Ascending aorta (tissue), 2 donors: ENCODE measurements at regions not wholly inside any gene's neighbourhood (a gene's known extent, or its start where the extent isn't known, plus 50 kb on each side); places are given as distances from the start of the nearest gene placed in this dataset.

Experiments used
- DNase-seq, 2 donors: peaks; one replicate each; pipeline ENCODE4 v3.0.0-alpha.2; 2019; ENCODE audit warnings: low spot score in 2 of 2
- H3K27ac ChIP-seq, 2 donors: fragments of 200-600 bp; sonication (generic); one replicate each; pipeline ENCODE4 v1.5.1; 2016 to 2017; ENCODE audit warnings: mild to moderate bottlenecking in 1 of 2
- H3K27me3 ChIP-seq: fragments of 200-600 bp; sonication (generic); one replicate; pipeline ENCODE4 v1.5.1; 2017
- H3K36me3 ChIP-seq, 2 donors: fragments of 200-600 bp; sonication (generic); one replicate each; pipeline ENCODE4 v1.5.1; 2016
- H3K4me1 ChIP-seq, 2 donors: fragments of 200-600 bp; sonication (generic); one replicate each; pipeline ENCODE4 v1.5.1; 2016 to 2017; ENCODE audit warnings: mild to moderate bottlenecking in 1 of 2
- H3K4me3 ChIP-seq, 2 donors: fragments of 200-600 bp; sonication (generic); one replicate each; pipeline ENCODE4 v1.5.1; 2016 to 2017; ENCODE audit warnings: mild to moderate bottlenecking in 1 of 2
- H3K9me3 ChIP-seq, 2 donors: fragments of 200-600 bp; sonication (generic); one replicate each; pipeline ENCODE4 v1.5.1; 2016
- CTCF ChIP-seq, 3 experiments: fragments of 200-600 bp in 2 of 3; fragments of 450-650 bp in 1 of 3; sonication (generic) in 2 of 3; IDR thresholded peaks; one replicate each; pipeline ENCODE4 v1.5.1; 2016 to 2019; ENCODE audit warnings: antibody characterized with exemption in 3 of 3, mild to moderate bottlenecking in 1 of 3, moderate library complexity in 1 of 3
- intact Hi-C: fragments of 100-400 bp; cut with DNase I; formaldehyde crosslinking; loops from one replicate; pipeline ENCODE4 v1.15.1; 2023

- Histone ChIP-seq H3K36me3 (no peaks in the 10 kb centered on the region), H3K27me3 (no peaks in the 10 kb centered on the region), H3K9me3 (peaks cover 0 to 6% of the 10 kb centered on the region in 2 donors), H3K27ac (no peak overlapping the region), H3K4me1 (no peaks in the 10 kb centered on the region), H3K4me3 (no peak overlapping the region)
- TF ChIP-seq CTCF (IDR thresholded peaks at IDR 0.05) = no peak
- intact Hi-C loops = no loop called here
- DNase-seq = no peak
These were observed 1262.6 kb downstream of the TBC1D22A start for GRCh38 chr22:48025096-48025495.

- no peak overlapping the region for H3K27ac ChIP-seq
- no peak for DNase-seq
- no peaks in the 10 kb centered on the region for H3K4me1 ChIP-seq
- intact Hi-C loops = no loop called here
- no peak for TF ChIP-seq CTCF (IDR thresholded peaks at IDR 0.05)
- no peaks in the 10 kb centered on the region for H3K36me3 ChIP-seq
- H3K4me3 ChIP-seq = no peak overlapping the region
- H3K27me3 ChIP-seq = no peaks in the 10 kb centered on the region
- H3K9me3 ChIP-seq = peaks cover 0 to 9% of the 10 kb centered on the region in 2 donors
These were observed 1259.5 kb downstream of the TBC1D22A start for GRCh38 chr22:48021991-48022401.

- intact Hi-C loops = no loop called here
- DNase-seq = no peak
- H3K36me3 ChIP-seq = no peaks in the 10 kb centered on the region
- TF ChIP-seq CTCF (IDR thresholded peaks at IDR 0.05) = no peak
- peaks cover 0 to 9% of the 10 kb centered on the region in 2 donors for H3K9me3 ChIP-seq
- H3K4me1 ChIP-seq = no peaks in the 10 kb centered on the region
- no peaks in the 10 kb centered on the region for H3K27me3 ChIP-seq
- H3K27ac ChIP-seq = no peak overlapping the region
- no peak overlapping the region for H3K4me3 ChIP-seq
These were observed 1255.9 kb downstream of the TBC1D22A start for GRCh38 chr22:48018346-48018745.

GRCh38 chr22:48015701-48016100 is 1253.3 kb downstream of the TBC1D22A start:
- no peak for DNase-seq
- Histone ChIP-seq H3K4me3 (no peak overlapping the region), H3K9me3 (peaks cover 0 to 8% of the 10 kb centered on the region in 2 donors), H3K4me1 (no peaks in the 10 kb centered on the region), H3K36me3 (no peaks in the 10 kb centered on the region), H3K27ac (no peak overlapping the region), H3K27me3 (no peaks in the 10 kb centered on the region)
- TF ChIP-seq CTCF (IDR thresholded peaks at IDR 0.05) = no peak
- intact Hi-C loops = no loop called here

GRCh38 chr22:48004936-48005335 is 1242.5 kb downstream of the TBC1D22A start:
- H3K9me3 ChIP-seq = no peaks in the 10 kb centered on the region
- no peak for TF ChIP-seq CTCF (IDR thresholded peaks at IDR 0.05)
- no peaks in the 10 kb centered on the region for H3K36me3 ChIP-seq
- H3K27me3 ChIP-seq = no peaks in the 10 kb centered on the region
- intact Hi-C loops = no loop called here
- H3K4me1 ChIP-seq = no peaks in the 10 kb centered on the region
- DNase-seq = no peak
- H3K4me3 ChIP-seq = no peak overlapping the region
- no peak overlapping the region for H3K27ac ChIP-seq

- Histone ChIP-seq H3K27me3 (no peaks in the 10 kb centered on the region), H3K36me3 (no peaks in the 10 kb centered on the region), H3K4me3 (no peak overlapping the region), H3K4me1 (no peaks in the 10 kb centered on the region), H3K9me3 (no peaks in the 10 kb centered on the region), H3K27ac (no peak overlapping the region)
- no peak for TF ChIP-seq CTCF (IDR thresholded peaks at IDR 0.05)
- no peak for DNase-seq
- intact Hi-C loops = no loop called here
These were observed 1241.6 kb downstream of the TBC1D22A start for GRCh38 chr22:48004038-48004437.
